LoVo (cell line): ENCODE measurements at regions not wholly inside any gene's neighbourhood (a gene's known extent, or its start where the extent isn't known, plus 50 kb on each side); places are given as distances from the start of the nearest gene placed in this dataset.

Source experiments
- DNase-seq: peaks from one replicate; pipeline ENCODE4 v3.0.0-alpha.2; 2016; ENCODE audit warnings: low spot score

- no peak for DNase-seq
Measured at GRCh38 chr20:52637201-52637600, 335.0 kb upstream of the TSHZ2 start.

- no peak for DNase-seq
Measured at GRCh38 chr20:52631469-52631868, 340.7 kb upstream of the TSHZ2 start.

- no peak for DNase-seq
Measured at GRCh38 chr20:52630138-52630537, 342.0 kb upstream of the TSHZ2 start.

- DNase-seq, result no peak
Measured at GRCh38 chr20:52624281-52624680, 347.9 kb upstream of the TSHZ2 start.

GRCh38 chr20:52622081-52622480 is 350.1 kb upstream of the TSHZ2 start:
- DNase-seq, result no peak

GRCh38 chr20:52621401-52621800 is 350.8 kb upstream of the TSHZ2 start:
- no peak for DNase-seq

GRCh38 chr20:52619671-52620070 is 352.5 kb upstream of the TSHZ2 start:
- no peak for DNase-seq

GRCh38 chr20:52619101-52619500 is 353.1 kb upstream of the TSHZ2 start:
- no peak for DNase-seq

- no peak for DNase-seq
Measured at GRCh38 chr20:52616629-52617028, 355.5 kb upstream of the TSHZ2 start.

GRCh38 chr20:52614051-52614863 is 357.9 kb upstream of the TSHZ2 start:
- no peak for DNase-seq

GRCh38 chr20:52612046-52612632 is 360.0 kb upstream of the TSHZ2 start:
- DNase-seq, result no peak

GRCh38 chr20:52610749-52611148 is 361.4 kb upstream of the TSHZ2 start:
- DNase-seq, result no peak

- DNase-seq, result no peak
Measured at GRCh38 chr20:52601295-52601971, 370.7 kb upstream of the TSHZ2 start.

- DNase-seq, result no peak
Measured at GRCh38 chr20:52596256-52596655, 375.9 kb upstream of the TSHZ2 start.

GRCh38 chr20:52595518-52595917 is 376.6 kb upstream of the TSHZ2 start:
- no peak for DNase-seq

- no peak for DNase-seq
Measured at GRCh38 chr20:52593654-52594053, 378.5 kb upstream of the TSHZ2 start.

GRCh38 chr20:52592567-52592966 is 379.6 kb upstream of the TSHZ2 start:
- DNase-seq, result no peak

GRCh38 chr20:52590100-52590499 is 382.1 kb upstream of the TSHZ2 start:
- no peak for DNase-seq

GRCh38 chr20:52589251-52589812 is 382.8 kb upstream of the TSHZ2 start:
- DNase-seq, result no peak

GRCh38 chr20:52586660-52587059 is 385.5 kb upstream of the TSHZ2 start:
- DNase-seq, result no peak

GRCh38 chr20:52585333-52585732 is 386.8 kb upstream of the TSHZ2 start:
- DNase-seq, result no peak

GRCh38 chr20:52578559-52578958 is 387.0 kb upstream of the ZFP64 start:
- no peak for DNase-seq

GRCh38 chr20:52577696-52578095 is 386.1 kb upstream of the ZFP64 start:
- DNase-seq, result no peak
